ENCODE measurements at regions not wholly inside any gene's neighbourhood (a gene's known extent, or its start where the extent isn't known, plus 50 kb on each side); places are given as distances from the start of the nearest gene placed in this dataset.
"Not testable (repeated sequence)": the region's sequence is repeated elsewhere in the genome, so short reads cannot be mapped to it uniquely, and the experiment has no call there.

DNA sequence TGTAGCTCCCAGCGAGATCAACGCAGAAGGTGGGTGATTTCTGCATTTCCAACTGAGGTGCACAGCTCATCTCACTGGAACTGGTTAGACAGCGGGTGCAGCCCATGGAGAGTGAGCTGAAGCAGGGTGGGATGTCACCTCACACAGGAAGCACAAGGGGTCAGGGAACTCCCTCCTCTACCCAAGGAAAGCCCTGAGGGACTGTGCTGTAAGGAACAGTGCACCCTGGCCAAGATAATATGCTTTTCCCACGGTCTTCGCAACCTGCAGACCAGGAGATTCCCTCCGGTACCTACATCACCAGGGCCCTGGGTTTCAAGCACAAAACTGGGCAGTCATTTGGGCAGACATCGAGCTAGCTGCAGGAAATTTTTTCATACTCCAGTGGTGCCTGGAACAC is 216.4 kb upstream of the TET2 start:
- TF ChIP-seq, protein P1, sequence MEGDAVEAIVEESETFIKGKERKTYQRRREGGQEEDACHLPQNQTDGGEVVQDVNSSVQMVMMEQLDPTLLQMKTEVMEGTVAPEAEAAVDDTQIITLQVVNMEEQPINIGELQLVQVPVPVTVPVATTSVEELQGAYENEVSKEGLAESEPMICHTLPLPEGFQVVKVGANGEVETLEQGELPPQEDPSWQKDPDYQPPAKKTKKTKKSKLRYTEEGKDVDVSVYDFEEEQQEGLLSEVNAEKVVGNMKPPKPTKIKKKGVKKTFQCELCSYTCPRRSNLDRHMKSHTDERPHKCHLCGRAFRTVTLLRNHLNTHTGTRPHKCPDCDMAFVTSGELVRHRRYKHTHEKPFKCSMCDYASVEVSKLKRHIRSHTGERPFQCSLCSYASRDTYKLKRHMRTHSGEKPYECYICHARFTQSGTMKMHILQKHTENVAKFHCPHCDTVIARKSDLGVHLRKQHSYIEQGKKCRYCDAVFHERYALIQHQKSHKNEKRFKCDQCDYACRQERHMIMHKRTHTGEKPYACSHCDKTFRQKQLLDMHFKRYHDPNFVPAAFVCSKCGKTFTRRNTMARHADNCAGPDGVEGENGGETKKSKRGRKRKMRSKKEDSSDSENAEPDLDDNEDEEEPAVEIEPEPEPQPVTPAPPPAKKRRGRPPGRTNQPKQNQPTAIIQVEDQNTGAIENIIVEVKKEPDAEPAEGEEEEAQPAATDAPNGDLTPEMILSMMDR (IDR thresholded peaks at IDR 0.05), result no peak
- Histone ChIP-seq H3K36me3 (no peaks in the 10 kb centered on the region), H3K4me3 (no peak overlapping the region), H3K9me3 (no peaks in the 10 kb centered on the region), H3K27me3 (no peaks in the 10 kb centered on the region), H3K4me1 (no peaks in the 10 kb centered on the region), H3K27ac (no peak overlapping the region)
- intact Hi-C loops (cut with DNase I), result no loop called here
- no peak for DNase-seq (ENCODE audit: low spot score in 2 of 2)

DNA sequence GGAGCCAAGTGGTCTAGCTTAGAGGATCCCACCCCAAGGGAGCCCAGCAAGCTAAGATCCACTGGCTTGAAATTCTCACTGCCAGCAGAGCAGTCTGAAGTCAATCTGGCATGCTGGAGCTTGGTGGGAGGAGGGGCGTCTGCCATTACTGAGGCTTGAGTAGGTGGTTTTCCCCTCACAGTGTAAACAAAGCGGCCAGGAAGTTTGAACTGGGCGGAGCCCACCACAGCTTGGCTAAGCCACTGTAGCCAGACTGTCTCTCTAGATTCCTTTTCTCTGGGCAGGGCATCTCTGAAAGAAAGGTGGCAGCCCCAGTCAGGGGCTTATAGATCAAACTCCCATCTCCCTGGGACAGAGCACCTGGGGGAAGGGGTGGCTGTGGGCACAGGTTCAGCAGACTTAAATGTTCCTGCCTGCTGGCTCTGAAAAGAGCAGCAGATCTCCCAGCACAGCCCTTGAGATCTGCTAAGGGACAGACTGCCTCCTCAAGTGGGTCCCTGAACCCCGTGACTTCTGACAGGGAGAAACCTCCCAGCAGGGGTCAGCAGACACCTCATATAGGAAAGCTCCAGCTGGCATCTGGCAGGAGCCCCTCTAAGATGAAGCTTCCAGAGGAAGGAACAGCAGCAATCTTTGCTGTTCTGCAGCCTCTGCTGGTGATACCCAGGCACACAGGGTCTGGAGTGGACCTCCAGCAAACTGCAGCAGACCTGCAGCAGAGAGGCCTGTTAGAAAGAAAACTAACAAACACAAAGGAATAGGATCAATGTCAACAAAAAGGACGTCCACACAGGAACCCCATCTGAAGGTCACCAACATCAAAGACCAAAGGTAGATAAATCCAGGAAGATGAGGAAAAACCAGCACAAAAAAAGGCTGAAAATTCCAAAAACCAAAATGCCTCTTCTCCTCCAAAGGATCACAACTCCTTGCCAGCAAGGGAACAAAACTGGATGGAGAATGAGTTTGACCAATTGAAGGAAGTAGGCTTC is 215.6 kb upstream of the TET2 start:
- H3K4me1 ChIP-seq; intact Hi-C loops (cut with DNase I); H3K27me3 ChIP-seq; H3K27ac ChIP-seq; H3K4me3 ChIP-seq; H3K36me3 ChIP-seq; DNase-seq (ENCODE audit: low spot score in 2 of 2); H3K9me3 ChIP-seq: not testable (repeated sequence)

DNA sequence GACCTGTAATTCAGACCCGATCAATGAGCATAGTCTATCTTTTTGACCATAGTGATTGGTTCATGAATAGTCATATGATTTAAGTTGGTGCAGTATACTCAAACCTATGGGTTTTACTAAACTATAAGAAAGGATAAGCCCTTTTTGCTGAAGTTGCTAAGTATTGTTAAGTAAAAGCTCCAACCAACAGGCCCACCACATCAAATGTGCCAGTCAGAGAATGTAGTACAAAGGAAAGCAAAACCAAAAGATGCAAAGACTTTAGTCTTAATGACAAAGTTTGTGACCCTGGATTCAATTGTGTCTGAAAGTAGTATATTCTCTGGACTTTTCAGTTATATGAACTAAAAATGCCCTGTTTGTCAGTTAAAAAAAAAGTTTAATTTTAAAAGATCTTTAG is 208.1 kb upstream of the TET2 start:
- Histone ChIP-seq H3K36me3 (no peaks in the 10 kb centered on the region), H3K27me3 (no peaks in the 10 kb centered on the region), H3K4me1 (no peaks in the 10 kb centered on the region), H3K9me3 (no peaks in the 10 kb centered on the region), H3K27ac (no peak overlapping the region), H3K4me3 (no peak overlapping the region)
- DNase-seq (ENCODE audit: low spot score in 2 of 2), result no peak
- TF ChIP-seq, protein P1 (IDR thresholded peaks at IDR 0.05), result no peak
- intact Hi-C loops (cut with DNase I), result no loop called here

DNA sequence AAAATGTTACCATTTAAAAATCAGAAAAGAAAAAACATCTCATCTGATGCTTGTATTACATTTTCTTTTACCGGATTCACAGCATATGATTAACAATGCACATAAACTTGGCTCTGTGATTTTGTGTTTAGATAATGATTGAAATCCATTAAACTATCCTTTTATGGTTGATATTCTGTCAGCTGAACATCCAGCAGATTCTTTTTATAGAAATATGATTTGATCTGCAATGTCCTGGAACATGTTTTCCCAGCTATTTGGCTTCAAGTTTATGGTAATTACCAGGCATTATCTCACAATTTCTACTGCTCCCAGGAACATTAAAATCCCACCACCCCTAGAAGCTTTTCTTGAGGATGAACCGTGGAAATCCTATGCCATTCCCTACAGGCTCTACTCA is 205.7 kb upstream of the TET2 start:
- H3K4me1 ChIP-seq, result no peaks in the 10 kb centered on the region
- DNase-seq (ENCODE audit: low spot score in 2 of 2), result no peak
- no peak overlapping the region for H3K4me3 ChIP-seq
- no peaks in the 10 kb centered on the region for H3K27me3 ChIP-seq
- H3K36me3 ChIP-seq, result no peaks in the 10 kb centered on the region
- TF ChIP-seq, protein P1 (IDR thresholded peaks at IDR 0.05), result no peak
- no peaks in the 10 kb centered on the region for H3K9me3 ChIP-seq
- intact Hi-C loops (cut with DNase I), result no loop called here
- H3K27ac ChIP-seq, result no peak overlapping the region

DNA sequence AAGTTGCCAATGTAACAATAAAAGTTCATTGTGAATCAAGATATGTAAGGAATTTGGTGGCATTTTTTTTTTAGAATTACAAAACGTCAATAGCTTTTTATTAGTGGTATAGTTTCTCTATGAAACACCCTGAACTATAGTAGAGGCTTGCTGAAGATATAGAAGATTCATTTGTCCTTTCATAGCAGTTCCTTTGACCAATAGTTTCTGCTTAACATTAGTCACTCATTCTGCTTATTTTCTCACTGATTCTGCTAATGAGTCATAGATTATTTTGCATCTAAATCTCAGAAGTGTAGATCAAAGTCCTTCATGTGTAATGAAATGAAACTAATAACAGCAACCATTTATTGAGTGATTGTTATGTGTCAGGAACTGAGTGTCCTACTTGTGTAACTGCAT is 205.0 kb upstream of the TET2 start:
- H3K9me3 ChIP-seq, result no peaks in the 10 kb centered on the region
- no peak overlapping the region for H3K4me3 ChIP-seq
- intact Hi-C loops (cut with DNase I), result no loop called here
- H3K27me3 ChIP-seq, result no peaks in the 10 kb centered on the region
- H3K4me1 ChIP-seq, result no peaks in the 10 kb centered on the region
- TF ChIP-seq, protein P1 (IDR thresholded peaks at IDR 0.05), result no peak
- no peaks in the 10 kb centered on the region for H3K36me3 ChIP-seq
- no peak overlapping the region for H3K27ac ChIP-seq
- no peak for DNase-seq (ENCODE audit: low spot score in 2 of 2)

DNA sequence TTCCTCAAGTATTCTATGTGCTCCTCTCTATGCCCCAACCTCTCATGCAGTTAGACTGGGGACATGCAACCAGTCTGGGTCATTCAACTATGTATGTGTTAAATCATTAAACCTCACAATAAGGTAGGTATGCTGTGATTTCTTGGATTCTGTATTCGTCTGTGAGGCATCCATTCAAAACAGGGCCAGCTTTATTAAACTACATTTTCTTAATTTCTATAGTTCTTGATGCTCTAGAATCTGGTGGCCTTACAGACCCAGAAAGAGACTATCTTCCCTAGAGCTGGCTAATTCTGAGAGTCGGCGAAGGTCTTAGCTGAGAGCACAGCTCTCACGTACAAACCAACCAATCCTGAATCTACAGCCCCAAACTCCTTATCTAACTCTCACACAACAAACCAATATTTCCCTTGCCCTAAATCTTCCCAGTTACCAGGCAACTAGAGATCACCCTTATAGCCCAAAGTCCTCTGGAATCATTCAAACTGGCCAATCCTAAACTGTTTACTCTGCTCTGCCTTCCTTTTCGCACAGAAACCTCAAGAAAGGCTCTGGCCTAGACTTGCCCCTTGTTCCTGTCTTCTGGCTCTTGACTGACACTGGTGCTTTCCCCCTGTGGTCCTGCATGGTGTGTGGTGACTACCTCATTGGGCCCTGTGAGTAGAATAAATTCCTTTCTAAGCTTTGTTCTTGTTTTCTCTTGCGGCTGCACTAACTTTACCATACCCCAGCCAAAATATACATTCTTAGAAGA is 203.5 kb upstream of the TET2 start:
- H3K36me3 ChIP-seq, result no peaks in the 10 kb centered on the region
- TF ChIP-seq, protein P1 (IDR thresholded peaks at IDR 0.05), result no peak

More for the DNA sequence above, 203.5 kb upstream of the TET2 start:
- intact Hi-C loops (cut with DNase I), result no loop called here
- H3K4me3 ChIP-seq, result no peak overlapping the region
- H3K9me3 ChIP-seq, result no peaks in the 10 kb centered on the region
- no peaks in the 10 kb centered on the region for H3K4me1 ChIP-seq
- DNase-seq (ENCODE audit: low spot score in 2 of 2), result no peak
- H3K27ac ChIP-seq, result no peak overlapping the region
- no peaks in the 10 kb centered on the region for H3K27me3 ChIP-seq
